AG08395 (cell line): ENCODE measurements at regions not wholly inside any gene's neighbourhood (a gene's known extent, or its start where the extent isn't known, plus 50 kb on each side); places are given as distances from the start of the nearest gene placed in this dataset.
"Not testable (repeated sequence)": the region's sequence is repeated elsewhere in the genome, so short reads cannot be mapped to it uniquely, and the experiment has no call there.

ENCODE experiments used
- DNase-seq: peaks from one replicate; pipeline ENCODE4 v3.0.0; 2012; ENCODE audit warnings: mixed read lengths, low spot score

DNA sequence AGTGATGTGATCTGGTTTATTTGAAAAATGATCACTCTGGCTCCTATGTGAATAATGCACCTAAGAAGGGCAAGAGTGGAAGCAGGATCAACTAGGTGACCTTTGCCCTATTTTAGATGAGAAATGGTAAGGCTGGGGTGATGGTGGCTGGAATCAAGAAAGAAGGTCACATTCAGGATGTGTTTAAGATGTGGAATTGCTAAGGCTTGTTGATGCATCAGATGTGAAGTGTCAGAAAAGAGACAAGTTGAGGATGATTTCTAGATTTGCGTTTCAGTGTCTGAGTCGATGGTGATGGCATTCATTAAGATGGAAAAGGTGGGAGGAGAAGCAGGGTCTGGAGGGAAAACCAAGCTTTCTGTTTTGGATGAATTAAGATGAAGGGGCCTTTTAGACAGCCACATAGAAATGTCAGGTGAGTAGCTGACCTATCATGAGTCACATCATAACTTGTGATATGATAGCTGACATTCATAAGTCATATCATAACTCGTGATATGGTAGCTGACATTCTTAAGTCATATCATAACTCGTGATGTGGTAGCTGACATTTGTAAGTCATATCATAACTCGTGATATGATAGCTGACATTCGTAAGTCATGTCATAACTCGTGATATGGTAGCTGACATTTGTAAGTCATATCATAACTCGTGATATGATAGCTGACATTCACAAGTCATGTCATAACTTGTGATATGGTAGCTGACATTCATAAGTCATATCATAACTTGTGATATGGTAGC, 101.2 kb upstream of the SEC11C start:
- no peak for DNase-seq

DNA sequence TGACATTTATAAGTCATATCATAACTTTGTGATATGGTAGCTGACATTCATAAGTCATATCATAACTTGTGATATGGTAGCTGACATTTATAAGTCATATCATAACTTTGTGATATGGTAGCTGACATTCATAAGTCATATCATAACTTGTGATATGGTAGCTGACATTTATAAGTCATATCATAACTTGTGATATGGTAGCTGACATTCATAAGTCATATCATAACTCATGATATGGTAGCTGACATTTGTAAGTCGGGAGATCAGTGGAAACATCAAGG, 100.7 kb upstream of the SEC11C start:
- DNase-seq, result not testable (repeated sequence)

DNA sequence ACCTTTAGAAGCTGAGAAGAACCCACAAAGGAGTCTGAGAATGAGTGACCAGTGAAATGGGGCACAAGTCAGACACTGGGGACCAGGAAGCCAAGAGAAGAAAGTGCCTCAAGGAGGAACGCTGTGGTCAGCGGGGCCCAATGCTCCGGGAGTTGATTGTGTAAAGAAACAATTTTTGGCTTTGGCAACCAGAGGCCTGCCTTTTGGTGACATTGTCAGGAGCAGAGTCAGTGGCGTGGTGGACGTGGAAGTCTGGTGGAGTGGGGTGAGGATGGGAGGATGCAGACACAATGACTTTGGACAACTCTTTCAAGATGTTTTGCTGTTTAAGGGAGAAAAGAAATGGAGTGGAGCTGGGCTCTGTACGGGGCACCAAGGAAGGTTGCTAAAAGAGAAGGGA, 100.2 kb upstream of the SEC11C start:
- no peak for DNase-seq

DNA sequence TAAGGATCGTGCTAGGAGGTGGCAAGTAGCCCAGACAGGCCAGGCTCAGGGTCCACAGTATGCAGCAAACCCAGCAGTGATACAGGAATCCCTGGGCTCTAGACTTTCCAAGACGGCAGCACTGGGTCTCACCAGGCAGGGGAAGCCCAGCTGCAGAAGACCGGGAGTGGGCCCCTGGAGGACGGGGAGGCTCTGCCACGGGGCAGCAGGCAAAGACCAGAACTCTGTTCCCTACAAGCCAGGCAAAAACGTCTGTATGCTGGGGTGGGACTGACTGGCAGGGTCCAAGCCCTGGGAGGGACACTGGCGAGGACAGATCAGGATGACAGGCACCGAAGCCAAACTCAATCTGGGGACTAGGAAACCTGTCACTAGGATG, 98.9 kb upstream of the SEC11C start:
- DNase-seq, result no peak

DNA sequence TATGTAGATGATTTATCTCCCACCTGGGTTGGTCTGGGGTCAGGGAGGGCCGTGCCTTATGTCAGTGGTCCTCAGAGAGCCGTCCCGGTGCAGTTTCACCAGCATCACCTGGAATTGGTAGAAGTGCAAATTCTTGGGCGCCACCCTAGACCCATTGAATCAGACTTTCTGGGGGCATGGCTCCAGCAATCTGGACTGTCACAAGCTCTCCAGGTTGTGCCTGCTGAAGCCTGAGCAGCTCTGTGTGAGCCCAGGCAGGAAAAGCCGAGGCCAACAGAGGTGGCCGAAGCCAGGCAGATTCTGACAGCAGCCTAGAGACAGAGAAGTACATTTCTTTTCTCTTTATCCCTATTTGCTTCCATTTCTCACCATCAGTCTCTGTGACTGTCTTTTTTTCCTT, 98.4 kb upstream of the SEC11C start:
- no peak for DNase-seq

DNA sequence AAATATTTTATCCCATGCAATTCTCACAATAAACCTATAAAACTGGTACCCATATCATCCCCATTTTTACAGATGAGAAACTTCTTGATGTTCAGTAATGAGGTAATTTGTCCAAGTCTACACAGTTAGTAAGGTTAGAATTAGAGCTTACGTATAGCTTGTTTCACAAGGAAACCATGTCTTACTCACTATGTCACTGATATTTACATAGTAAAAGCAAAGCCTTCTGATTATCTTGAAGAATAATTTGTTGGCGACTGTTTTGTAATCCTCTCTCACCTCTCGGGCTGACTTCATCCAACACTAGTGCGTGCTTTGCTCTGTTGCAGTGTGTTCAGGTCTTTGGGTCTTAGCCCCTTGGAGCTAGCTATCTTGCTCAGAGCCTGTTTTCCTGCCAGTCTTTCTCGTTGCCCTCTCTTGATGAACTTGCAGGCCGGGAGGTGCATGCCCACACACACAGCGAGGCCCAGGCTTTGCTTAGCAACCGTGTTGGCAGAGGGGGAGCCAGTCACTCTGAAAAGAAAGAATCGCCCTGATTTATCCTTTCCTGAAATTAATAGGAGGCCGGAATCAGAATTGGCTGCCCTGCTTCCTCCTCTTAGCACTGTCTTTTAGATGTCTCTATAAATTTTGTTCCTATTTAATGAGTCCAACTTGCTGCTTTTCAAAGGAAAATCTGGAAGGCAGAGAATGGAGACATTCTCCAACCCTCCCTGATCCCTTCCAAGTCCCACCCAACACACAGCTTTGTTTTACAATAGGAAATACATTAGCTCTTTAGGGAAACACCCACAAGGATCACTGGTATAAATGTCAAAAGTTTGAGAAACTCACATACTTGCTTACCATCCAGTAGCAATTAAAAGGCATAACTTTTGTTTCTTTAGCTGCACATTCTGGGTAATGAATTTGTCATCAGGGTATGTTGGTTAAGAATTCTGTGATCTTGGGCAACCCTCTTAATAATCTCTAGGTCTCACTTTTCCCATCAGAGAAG, 97.6 kb upstream of the SEC11C start:
- DNase-seq, result peak; percentile 59

DNA sequence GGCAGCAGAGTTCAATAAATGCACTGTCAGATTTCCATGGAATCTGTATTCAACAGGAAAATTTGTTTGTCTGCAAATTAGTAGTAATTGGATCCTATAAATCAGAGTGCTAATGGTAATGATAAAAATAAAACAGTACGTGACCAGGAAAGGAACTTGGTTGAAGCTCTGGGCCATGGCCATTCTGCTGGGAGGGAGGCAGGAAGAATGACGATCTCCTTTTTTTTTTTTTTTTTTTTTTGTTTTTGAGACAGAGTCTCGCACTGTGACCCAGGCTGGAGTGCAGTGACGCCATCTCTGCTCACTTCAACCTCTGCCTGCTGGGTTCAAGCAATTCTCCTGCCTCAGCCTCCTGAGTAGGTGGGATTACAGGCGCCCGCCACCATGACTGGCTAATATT, 94.8 kb upstream of the SEC11C start:
- DNase-seq, result no peak

DNA sequence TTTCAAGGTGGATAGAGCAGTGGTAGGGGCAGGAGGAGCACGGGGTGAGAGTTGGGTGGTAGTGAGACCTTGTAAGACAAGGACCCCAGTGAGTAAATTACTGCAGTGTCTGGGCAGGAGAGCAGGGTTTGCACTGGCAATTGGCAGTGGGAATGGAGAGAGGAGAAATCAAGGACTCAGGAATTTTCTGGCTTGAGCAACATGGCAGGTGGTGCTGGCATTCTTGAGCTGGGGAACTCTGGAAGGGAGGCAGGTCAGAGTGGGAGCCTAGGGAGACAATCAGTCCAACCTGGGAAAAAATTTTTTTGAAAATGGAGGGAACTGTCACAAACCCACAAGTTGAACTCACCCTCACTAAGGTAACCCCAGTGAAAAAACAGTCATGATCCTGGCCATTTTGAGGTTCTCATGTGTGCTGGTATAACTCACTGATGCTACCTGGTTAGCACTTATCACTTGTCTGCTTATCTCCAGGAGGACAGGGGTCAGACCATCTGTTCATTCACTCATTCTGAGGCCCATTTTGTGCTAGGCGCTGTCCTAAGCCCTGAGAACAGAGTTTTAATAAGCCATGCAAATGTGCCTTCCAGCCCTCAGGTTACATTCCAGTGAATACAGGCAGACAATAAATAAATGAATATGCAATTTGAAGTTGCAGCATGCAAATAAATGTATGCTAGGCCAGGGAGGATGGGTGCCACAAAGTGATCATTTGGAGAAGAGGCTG, 92.2 kb upstream of the SEC11C start:
- DNase-seq, result no peak

DNA sequence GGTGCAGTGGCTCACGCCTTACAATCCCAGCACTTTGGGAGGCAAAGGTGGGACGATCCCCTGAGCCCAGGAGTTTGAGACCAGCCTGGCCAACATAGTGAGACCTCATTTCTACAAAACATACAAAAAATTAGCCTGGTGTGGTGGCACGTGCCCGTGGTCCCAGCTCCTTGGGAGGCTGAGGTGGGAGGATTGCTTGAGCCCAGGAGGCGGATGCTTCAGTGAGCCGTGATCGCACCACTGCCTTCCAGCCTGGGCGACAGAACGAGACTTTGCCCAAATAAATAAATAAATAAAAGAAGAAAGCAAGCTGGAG, 91.7 kb upstream of the SEC11C start:
- no peak for DNase-seq

DNA sequence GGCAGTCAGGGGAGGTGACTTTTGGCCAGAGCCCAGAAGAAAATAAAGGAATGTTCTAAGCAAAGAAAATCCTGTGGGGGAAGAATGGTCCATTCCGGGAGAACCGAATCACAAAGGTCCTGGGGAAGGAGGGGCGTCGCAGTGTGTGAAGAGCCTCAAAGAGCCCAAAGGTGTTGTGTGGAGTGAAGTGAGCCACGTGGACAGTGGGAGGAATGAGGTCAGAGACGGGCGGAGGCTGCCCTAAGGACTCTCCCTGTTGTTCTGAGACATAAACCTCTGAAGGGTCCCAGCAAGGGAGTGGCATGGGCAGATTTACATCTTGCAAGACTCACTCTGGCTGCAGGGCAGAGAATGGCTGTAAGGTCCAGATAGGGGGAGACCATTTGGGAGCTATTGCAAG, 91.3 kb upstream of the SEC11C start:
- DNase-seq, result no peak

DNA sequence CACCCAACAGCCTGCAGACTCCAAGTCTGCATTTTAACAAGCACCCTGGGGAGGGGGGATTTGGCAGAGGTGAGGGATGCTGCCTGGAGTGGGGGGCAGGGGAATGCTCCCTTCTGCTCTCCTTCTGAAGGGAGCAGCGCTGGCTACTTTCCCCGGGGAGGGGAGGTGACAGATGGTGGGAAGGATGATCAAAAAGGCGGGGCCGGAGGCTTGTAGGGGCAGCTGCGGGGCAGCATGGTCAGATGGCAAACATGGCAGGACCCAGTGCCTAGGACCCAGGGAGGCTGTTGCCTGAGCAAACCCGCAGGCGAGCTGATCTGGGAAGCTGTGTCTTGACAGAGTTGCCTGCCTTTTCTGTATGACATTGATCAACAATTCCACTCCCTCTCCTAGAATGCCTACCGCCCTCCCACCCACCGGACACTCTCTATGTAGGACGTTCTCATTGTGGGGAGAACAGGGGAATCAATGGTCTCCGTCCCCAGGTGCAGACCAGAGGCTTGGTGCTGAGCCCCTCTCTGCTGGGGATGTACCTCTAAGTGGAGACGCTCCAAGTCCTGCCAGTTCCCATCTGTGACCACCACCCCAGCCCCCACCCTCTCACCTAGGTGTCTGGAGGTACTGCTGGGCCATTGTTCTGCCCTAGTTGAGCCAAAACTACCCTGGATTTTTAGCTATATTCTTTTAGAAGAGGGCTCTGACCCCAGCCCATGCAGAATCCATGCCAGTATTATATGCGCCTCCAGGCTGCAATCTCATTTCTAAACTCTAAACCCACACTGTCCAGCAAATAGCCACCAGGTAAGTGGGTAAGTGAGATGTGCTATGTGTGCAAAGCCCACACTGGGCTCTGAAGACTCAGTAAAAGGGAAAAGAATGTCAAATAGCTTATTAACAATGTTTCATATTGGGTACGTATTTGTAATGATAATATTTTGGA, 89.7 kb upstream of the SEC11C start:
- no peak for DNase-seq

DNA sequence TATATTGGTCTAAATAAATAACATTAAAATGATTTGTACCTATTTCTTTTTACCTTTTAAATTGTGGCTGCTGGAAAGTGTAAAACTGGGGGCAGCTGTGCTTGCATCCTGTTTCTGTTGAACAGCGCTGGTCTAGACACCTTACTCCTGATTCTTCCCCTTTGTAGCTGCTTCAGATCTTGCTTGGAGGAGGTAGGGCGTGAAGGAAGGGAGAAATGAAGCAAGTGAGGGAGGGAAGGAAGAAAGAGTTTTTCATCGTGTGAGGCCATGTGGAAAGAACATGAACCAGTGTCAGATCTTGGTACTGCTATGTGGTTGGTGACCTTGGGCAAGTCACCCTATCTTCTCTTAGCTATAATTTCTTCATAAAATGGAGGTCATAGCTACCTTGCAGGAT, 89.0 kb upstream of the SEC11C start:
- no peak for DNase-seq

DNA sequence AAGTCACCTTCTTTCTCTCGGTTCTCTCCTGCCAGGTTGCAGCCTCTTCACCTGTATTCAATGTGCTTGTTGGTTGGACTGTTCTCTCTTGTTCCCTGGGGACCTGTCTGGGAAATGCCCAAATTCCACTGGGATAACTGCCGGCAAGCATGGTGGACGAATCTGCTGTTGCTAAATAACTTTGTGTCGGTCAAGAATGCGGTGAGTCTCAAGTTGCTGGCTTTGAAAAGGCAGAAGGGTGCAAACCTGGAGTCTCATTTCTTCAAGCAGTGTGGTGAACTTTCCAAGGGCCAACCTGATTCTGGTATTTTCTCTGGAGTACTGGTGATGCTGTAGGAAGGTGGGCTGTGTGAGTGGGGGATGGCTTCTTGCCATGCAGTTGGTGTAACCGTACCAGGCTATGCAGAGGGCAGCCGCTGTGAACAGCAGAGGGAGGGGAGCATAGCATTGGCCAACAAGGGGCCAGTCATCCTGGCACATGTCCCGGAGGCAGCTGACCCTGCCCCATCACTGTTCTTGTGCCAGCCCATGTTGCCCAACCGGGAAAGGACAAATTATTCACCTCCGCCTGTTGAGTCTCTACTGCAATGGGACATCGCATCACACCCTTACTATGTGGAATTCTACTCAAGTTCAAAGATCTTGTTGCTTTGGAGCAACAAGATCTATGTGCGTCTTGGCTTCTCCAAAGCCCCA, 88.1 kb upstream of the SEC11C start:
- no peak for DNase-seq

DNA sequence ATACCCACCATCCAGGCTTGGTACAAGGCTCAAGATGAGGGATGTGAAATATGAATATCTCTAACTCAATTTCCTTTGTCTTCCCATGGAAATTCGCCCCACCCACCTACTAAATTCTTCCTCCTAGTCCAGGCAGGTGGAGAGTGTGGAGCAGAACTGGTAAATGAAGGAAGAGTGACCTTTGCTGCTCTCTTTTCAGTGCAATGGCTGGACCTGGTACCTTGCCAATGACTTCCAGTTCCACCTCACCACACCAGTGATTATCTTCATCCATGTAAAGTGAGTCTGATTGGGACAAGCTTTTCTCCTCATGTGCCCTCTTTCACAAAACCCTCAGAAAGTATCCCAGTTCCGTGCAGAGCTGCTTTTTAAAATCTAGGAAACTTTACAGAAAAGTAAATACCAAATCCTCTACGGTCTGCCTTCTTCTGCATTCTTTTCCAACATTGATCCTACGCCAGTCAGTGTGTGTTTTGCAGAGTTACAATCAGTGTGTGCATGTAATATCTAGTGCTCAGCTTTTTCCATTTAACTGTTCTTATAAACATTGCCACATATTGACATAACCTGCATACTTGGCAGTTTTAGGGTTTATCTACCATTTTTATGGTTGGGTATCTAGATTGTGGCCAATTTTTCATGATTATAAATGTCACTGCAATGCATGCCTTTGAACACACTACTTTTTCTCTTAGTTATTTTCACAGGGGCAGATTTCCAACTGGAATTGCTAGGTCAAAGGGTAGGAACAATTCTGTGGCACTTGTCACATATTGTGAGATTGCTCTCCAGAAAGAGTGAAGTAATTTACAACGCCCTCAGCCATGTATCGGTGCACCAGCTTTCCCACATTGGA, 86.5 kb upstream of the SEC11C start:
- DNase-seq, result peak; percentile 39

DNA sequence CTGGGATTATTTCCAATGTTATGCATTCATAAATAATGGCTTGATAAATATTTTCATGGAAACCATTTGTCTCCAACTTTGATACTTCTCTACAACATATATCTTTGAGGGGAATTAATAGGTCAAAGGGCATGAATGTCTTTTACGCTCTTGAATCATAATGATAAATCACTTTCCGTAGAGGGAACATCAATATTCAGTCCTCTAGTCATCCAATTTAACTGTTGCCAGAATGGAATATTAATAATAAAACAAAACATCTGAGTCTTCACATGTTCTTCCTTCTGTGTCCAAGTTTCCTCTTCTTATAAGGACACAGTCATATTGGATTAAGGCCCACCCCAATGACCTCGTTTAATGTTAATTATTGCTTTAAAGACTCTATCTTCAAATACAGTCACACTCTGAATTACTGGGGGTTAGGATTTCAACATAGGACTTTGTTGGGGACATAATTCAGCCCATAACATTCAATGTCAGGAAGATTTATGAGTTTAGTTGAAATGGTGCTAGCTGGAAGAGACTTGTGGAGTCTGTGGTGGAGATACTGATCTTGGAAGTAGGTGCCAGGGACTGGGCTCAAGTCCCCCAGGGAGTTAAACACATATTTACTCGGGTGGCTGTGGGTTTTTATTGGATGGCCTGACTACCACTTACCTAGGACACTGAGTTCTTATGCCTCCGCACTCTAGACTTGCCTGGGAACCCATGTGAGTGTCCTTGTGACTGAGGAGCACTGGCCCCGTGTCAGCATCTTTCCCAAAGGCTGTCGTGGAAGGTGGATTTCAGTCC, 85.0 kb upstream of the SEC11C start:
- no peak for DNase-seq

DNA sequence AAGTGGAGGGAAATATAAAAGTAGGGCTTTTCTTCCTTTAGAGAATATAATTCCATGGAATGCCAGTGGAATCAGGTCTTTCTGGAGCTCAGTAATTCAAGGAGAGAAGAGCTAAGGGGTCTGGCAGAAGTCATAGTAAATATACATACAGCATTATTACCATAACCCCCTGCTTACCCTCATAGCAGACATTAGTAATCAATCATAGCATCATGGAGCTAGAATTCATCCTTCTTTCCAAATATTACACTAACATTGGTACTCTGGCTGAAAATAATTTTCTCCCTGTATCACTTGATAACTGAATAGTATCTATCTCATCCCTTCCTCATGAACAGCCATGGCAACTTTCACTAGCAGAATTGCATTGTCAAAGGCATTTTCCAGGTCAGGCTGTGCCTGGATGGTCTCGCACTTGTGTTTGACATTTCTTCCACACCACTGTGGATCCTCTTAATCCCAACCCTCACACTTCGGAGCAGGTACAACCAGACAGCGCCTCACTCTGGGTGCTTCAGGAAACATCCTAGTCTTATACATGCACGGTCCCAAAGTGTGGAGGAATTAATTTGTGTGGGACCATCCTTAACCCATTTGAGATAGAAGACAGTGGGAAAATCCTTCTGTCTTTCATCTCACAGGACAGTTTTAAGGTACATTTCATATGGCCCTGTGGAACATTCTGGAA, 84.2 kb upstream of the SEC11C start:
- no peak for DNase-seq

DNA sequence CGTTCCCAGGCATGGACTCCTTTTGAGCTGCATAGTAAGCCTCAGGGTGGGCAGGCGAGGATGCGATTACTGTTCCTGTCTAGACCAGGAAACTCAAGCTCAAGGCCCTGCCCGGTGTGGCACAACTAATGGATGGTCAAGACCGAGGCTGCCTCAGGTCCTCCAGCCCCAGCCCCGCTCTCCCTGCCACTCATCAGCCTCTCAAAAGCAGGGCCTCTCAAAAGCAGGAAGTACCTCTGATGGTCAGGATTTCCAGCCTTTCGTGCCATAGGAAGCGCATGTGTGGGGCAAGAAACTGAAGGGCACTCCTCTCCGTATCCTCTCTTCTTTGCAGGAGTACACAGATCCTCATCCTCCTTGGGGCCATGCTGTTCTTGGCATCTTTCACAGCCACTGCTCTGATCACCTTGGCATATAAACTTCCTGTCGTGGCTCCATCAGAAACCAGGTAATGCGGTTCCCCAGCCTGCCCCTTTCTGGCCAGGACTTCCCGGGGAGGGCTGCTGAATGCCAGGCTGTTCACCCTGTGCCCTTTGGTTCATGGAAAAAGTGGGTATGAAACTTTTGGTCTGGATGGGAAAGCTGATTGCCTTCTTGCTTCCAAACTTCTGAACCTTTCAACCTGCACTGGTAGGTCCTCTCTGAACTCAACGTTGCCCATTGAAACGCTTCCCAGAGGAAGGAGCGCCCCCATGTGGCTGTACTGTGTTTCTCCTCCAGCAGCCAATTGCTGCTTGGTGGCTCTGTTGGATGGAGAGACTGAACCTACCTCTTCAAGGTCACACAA, 82.8 kb upstream of the SEC11C start:
- peak; percentile 36 for DNase-seq

DNA sequence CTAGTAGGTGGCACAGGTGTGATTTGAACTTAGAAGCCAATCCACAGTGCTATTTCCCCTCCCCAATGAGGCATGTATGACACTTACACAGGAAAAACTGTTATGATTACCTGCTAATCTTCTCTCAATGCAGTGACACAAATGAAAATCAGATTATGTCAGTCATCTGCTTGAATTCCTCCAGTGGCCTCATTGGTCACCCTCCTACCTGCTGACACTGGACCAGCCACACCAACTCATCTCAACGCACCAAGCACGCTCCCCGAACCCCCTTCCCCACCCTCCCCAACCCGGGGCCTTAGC, 82.2 kb upstream of the SEC11C start:
- DNase-seq, result no peak
